A673 (cell line): ENCODE measurements at regions not wholly inside any gene's neighbourhood (a gene's known extent, or its start where the extent isn't known, plus 50 kb on each side); places are given as distances from the start of the nearest gene placed in this dataset.

ENCODE experiments used
- BruUV-seq: library from RNA; stranded (reverse); fragments of 400-500 nt; replicated peaks from 2 replicates; lab custom pipeline; 2021; lab: Mats Ljungman, UMichigan
- CTCF ChIA-PET: fragments of 300-600 bp; sonication (Branson Sonifier 250); formaldehyde crosslinking; loops from one replicate; lab custom pipeline; 2022; ENCODE audit warnings: antibody characterized with exemption; lab: Charles Lee
- POLR2A ChIA-PET: fragments of 300-600 bp; sonication (Branson Sonifier 250); formaldehyde crosslinking; loops from one replicate; lab custom pipeline; 2022; ENCODE audit warnings: antibody characterized with exemption; ENCODE audit not compliant: low non-redundant PET; lab: Charles Lee
- DNase-seq: peaks from one replicate; pipeline ENCODE4 v3.0.0-alpha.2; 2015; ENCODE audit warnings: low spot score
- H3K27ac ChIP-seq: fragments of 200-600 bp; sonication (generic); 2 replicates; pipeline ENCODE4 v1.5.1; 2016; ENCODE audit warnings: mixed run types, low read depth, mild to moderate bottlenecking, mixed read lengths, antibody characterized with exemption, low read length; ENCODE audit not compliant: poor library complexity, severe bottlenecking
- H3K27me3 ChIP-seq: fragments of 200-600 bp; sonication (generic); replicated peaks from 2 replicates; pipeline ENCODE4 v1.6.1; 2017; ENCODE audit warnings: mixed run types, low read depth, mild to moderate bottlenecking, mixed read lengths, antibody characterized with exemption, low read length; ENCODE audit not compliant: insufficient read depth, poor library complexity
- H3K36me3 ChIP-seq: fragments of 200-600 bp; sonication (generic); 2 replicates; pipeline ENCODE4 v1.6.1; 2016; ENCODE audit warnings: mixed run types, mild to moderate bottlenecking, mixed read lengths, antibody characterized with exemption, low read length; ENCODE audit not compliant: insufficient read depth, poor library complexity, severe bottlenecking
- H3K4me1 ChIP-seq: fragments of 200-600 bp; sonication (generic); 2 replicates; pipeline ENCODE4 v1.6.1; 2017; ENCODE audit warnings: mixed run types, mild to moderate bottlenecking, mixed read lengths, antibody characterized with exemption, low read length; ENCODE audit not compliant: insufficient read depth, poor library complexity, severe bottlenecking
- H3K4me3 ChIP-seq: fragments of 200-600 bp; sonication (generic); 2 replicates; pipeline ENCODE4 v1.5.1; 2016; ENCODE audit warnings: low read depth, mixed run types, mild to moderate bottlenecking, mixed read lengths, low read length; ENCODE audit not compliant: poor library complexity, severe bottlenecking
- H3K9me3 ChIP-seq: fragments of 200-600 bp; sonication (generic); 2 replicates; pipeline ENCODE4 v1.6.1; 2016; ENCODE audit warnings: mixed run types, low read depth, mild to moderate bottlenecking, mixed read lengths, antibody characterized with exemption, low read length; ENCODE audit not compliant: poor library complexity, severe bottlenecking
- CTCF ChIP-seq: fragments of 300-800, 200-600 bp; sonication (generic); conservative IDR thresholded peaks from 2 replicates; pipeline ENCODE4 v1.5.1; 2017; ENCODE audit warnings: low read depth, mild to moderate bottlenecking, antibody characterized with exemption, low read length, moderate library complexity, mixed read lengths
- EZH2 ChIP-seq: fragments of 200-600 bp; sonication (generic); IDR thresholded peaks from 2 replicates; pipeline ENCODE4 v1.6.1; 2017; ENCODE audit warnings: borderline replicate concordance, low read depth, mild to moderate bottlenecking, mixed read lengths, antibody characterized with exemption, low read length; ENCODE audit not compliant: poor library complexity, severe bottlenecking
- intact Hi-C: fragments of 100-400 bp; cut with micrococcal nuclease; formaldehyde crosslinking; loops from one replicate; pipeline ENCODE4 v1.10.0; 2022; ENCODE audit not compliant: unreplicated experiment

- ChIA-PET CTCF (no interaction called here), POLR2A (no interaction called here)
- Histone ChIP-seq H3K36me3 (no peaks in the 10 kb centered on the region), H3K27ac (no peak overlapping the region), H3K27me3 (no peaks in the 10 kb centered on the region), H3K4me1 (no peaks in the 10 kb centered on the region), H3K4me3 (no peak overlapping the region), H3K9me3 (no peaks in the 10 kb centered on the region)
- DNase-seq: no peak
- TF ChIP-seq CTCF (no peak), EZH2 (no peak)
- intact Hi-C loops: no loop called here
- BruUV-seq: no TSS peak
These were observed 76.8 kb upstream of the SH3PXD2B start for GRCh38 chr5:172530878-172531703.

- CTCF ChIA-PET: no interaction called here
- no peaks in the 10 kb centered on the region for H3K27me3 ChIP-seq
- intact Hi-C loops: no loop called here
- no TSS peak for BruUV-seq
- DNase-seq: no peak
- no peaks in the 10 kb centered on the region for H3K9me3 ChIP-seq
- no peaks in the 10 kb centered on the region for H3K4me1 ChIP-seq
- H3K27ac ChIP-seq: no peak overlapping the region
- POLR2A ChIA-PET: no interaction called here
- H3K36me3 ChIP-seq: no peaks in the 10 kb centered on the region
- TF ChIP-seq EZH2: no peak
- TF ChIP-seq CTCF: no peak
- H3K4me3 ChIP-seq: no peak overlapping the region
These were observed 76.1 kb upstream of the SH3PXD2B start for GRCh38 chr5:172530406-172530805.

- CTCF ChIA-PET: no interaction called here
- POLR2A ChIA-PET: no interaction called here
- no peak for DNase-seq
These were observed 75.6 kb upstream of the SH3PXD2B start for GRCh38 chr5:172529896-172530295.

More at GRCh38 chr5:172529896-172530295, 75.6 kb upstream of the SH3PXD2B start:
- Histone ChIP-seq H3K4me3 (no peak overlapping the region), H3K27ac (no peak overlapping the region), H3K4me1 (no peaks in the 10 kb centered on the region), H3K27me3 (no peaks in the 10 kb centered on the region), H3K9me3 (no peaks in the 10 kb centered on the region), H3K36me3 (no peaks in the 10 kb centered on the region)
- no TSS peak for BruUV-seq
- intact Hi-C loops: no loop called here
- TF ChIP-seq CTCF (no peak), EZH2 (no peak)
